ENCODE measurements at regions not wholly inside any gene's neighbourhood (a gene's known extent, or its start where the extent isn't known, plus 50 kb on each side); places are given as distances from the start of the nearest gene placed in this dataset.

- TF ChIP-seq ZNF462 (CRISPR knock-in tag; IDR thresholded peaks at IDR 0.05) (no peak), NANOG (IDR thresholded peaks at IDR 0.05; ENCODE audit: borderline replicate concordance) (no peak), ZNF114 (CRISPR knock-in tag; IDR thresholded peaks at IDR 0.05) (no peak), ZNF331 (CRISPR knock-in tag; IDR thresholded peaks at IDR 0.05; ENCODE audit: low read depth) (no peak), EZH2phosphoT487 (IDR thresholded peaks at IDR 0.05; ENCODE audit: unreplicated experiment) (no peak)
These were observed 320.0 kb downstream of the CHRM3 start (continued) for GRCh38 chr1:239706245-239706892.

DNA sequence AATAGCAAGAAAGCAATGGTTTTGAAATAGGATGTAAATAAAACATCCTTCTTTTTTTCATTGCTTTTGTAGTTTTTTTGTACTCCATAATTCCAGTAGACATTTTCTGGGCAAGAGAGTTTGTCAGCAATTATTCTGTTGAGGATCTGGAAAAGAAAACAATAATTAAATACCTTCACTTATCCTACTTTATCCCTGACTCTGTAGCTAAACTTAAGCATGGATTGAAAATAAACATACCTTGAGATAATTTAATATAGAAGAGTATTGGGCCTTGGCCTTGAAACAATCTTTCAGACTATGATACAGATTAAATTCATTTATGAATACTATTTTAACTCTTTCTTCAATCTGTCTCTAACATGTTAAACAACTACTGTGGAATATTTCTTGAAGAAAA, 321.2 kb downstream of the CHRM3 start:
- Histone ChIP-seq H3K4me2 (no peak overlapping the region), H3K27ac (ENCODE audit: low read depth) (no peak overlapping the region), H3K36me3 (ENCODE audit: insufficient read depth) (no peaks in the 10 kb centered on the region), H3K27me3 (ENCODE audit: insufficient read depth) (no peaks in the 10 kb centered on the region), H3K79me2 (replicated peaks; ENCODE audit: insufficient read depth) (no peaks in the 10 kb centered on the region), H3F3A (replicated peaks; ENCODE audit: low read depth) (no peaks in the 10 kb centered on the region), H3K4me3 (no peak overlapping the region), H3K9me2 (ENCODE audit: insufficient read depth) (no peaks in the 10 kb centered on the region), H2AFZ (no peak overlapping the region), H3K4me1 (ENCODE audit: insufficient read depth) (peaks cover 15% of the 10 kb centered on the region), H4K20me1 (replicated peaks; ENCODE audit: insufficient read depth) (no peaks in the 10 kb centered on the region)
- H3K9me3 Mint-ChIP-seq: no peaks in the 10 kb centered on the region
- DNase-seq (ENCODE audit: low spot score): no peak
- H3K27me3 Mint-ChIP-seq (ENCODE audit: insufficient read depth, low read depth, poor library complexity): peaks cover 1% of the 10 kb centered on the region
- no peak overlapping the region for H3K4me3 Mint-ChIP-seq
- no peaks in the 10 kb centered on the region for H3K36me3 Mint-ChIP-seq (ENCODE audit: low read depth)
- no peak for ATAC-seq
- peaks cover 27% of the 10 kb centered on the region for H3K4me1 Mint-ChIP-seq
- H3K27ac Mint-ChIP-seq: no peak overlapping the region
- TF ChIP-seq CREB1 (CRISPR knock-in tag; IDR thresholded peaks at IDR 0.05; ENCODE audit: low read depth) (no peak), EZH2 (IDR thresholded peaks at IDR 0.05; ENCODE audit: low read depth, unreplicated experiment) (no peak), REST (IDR thresholded peaks at IDR 0.05; ENCODE audit: unreplicated experiment) (no peak), ETS1 (IDR thresholded peaks at IDR 0.05) (no peak)

Data from GM23338 (cell line).